ENCODE measurements at regions not wholly inside any gene's neighbourhood (a gene's known extent, or its start where the extent isn't known, plus 50 kb on each side); places are given as distances from the start of the nearest gene placed in this dataset.

DNA sequence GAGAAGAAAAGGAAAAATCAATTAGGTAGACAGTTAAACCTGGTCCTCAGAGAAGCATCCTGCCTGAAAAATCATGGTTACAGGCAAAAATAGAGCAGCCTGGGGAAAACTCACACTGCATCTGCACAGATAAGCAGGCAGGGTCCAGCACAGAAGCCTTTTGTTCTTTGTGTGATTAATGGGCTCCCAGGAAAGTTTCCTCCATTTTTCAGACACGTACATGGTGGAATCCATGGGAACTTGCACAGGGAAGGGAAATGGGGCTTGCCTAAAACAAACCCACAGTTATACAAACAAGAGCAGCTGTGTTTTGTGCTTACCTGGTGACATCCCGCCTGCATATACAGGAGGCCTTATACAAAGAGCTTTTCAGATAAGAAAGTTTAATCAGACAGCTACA, 243.9 kb upstream of the ATP10B start:
- no peaks in the 10 kb centered on the region for H3K4me1 ChIP-seq
- no peaks in the 10 kb centered on the region for H3K36me3 ChIP-seq
- intact Hi-C loops (cut with DNase I; ENCODE audit: low total_unique reads) = no loop called here
- no peaks in the 10 kb centered on the region for H3K27me3 ChIP-seq
- no peaks in the 10 kb centered on the region for H3K9me3 ChIP-seq
- no peak overlapping the region for H3K27ac ChIP-seq
- no peak overlapping the region for H3K4me3 ChIP-seq
- DNase-seq = no peak
- TF ChIP-seq, protein P1, sequence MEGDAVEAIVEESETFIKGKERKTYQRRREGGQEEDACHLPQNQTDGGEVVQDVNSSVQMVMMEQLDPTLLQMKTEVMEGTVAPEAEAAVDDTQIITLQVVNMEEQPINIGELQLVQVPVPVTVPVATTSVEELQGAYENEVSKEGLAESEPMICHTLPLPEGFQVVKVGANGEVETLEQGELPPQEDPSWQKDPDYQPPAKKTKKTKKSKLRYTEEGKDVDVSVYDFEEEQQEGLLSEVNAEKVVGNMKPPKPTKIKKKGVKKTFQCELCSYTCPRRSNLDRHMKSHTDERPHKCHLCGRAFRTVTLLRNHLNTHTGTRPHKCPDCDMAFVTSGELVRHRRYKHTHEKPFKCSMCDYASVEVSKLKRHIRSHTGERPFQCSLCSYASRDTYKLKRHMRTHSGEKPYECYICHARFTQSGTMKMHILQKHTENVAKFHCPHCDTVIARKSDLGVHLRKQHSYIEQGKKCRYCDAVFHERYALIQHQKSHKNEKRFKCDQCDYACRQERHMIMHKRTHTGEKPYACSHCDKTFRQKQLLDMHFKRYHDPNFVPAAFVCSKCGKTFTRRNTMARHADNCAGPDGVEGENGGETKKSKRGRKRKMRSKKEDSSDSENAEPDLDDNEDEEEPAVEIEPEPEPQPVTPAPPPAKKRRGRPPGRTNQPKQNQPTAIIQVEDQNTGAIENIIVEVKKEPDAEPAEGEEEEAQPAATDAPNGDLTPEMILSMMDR (IDR thresholded peaks at IDR 0.05) = no peak

DNA sequence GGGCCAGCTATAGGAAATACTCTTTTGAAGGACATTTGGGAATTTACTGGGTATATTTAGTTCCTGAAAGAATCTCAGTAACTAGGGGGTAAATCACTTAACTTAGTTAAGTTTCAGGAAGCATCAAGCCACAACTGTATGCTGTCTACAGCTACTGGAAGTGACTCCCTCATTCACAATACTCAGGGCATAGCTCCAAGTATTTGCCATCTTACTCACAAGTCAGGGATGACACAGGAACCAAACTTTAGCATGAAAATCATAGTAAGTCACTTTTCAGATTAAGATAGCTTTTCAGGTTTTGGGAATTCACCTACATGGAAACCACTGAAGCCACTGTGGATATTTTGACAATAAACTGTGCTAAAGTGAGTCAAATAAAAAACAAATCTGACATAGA, 242.4 kb upstream of the ATP10B start:
- Histone ChIP-seq H3K27ac (no peak overlapping the region), H3K9me3 (no peaks in the 10 kb centered on the region), H3K27me3 (no peaks in the 10 kb centered on the region), H3K36me3 (no peaks in the 10 kb centered on the region), H3K4me1 (no peaks in the 10 kb centered on the region), H3K4me3 (no peak overlapping the region)
- no peak for DNase-seq
- intact Hi-C loops (cut with DNase I; ENCODE audit: low total_unique reads) = no loop called here
- TF ChIP-seq, protein P1 (IDR thresholded peaks at IDR 0.05) = no peak

DNA sequence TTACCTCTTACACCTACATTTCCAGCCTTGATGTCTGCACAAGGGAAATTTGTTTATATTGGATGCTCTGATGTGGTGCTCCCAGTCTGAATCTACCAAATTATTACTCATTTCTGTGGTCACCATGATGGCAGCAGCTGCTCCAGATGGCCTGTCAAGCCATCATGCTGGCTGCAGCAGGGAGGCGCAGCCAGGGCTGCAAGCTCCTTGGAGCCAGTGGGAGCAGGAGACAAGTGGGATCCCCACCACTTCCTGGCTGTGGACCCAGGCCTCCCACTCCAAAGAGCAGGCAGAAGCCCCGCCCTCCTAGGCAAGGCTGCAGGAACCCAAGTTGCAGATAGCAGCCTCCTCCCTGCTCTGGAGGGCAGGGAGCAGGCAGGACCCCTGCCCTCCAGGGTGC, 241.1 kb upstream of the ATP10B start:
- intact Hi-C loops (cut with DNase I; ENCODE audit: low total_unique reads) = no loop called here
- H3K4me3 ChIP-seq = no peak overlapping the region
- H3K27ac ChIP-seq = no peak overlapping the region
- no peaks in the 10 kb centered on the region for H3K9me3 ChIP-seq
- H3K36me3 ChIP-seq = no peaks in the 10 kb centered on the region
- H3K4me1 ChIP-seq = no peaks in the 10 kb centered on the region
- no peak for DNase-seq
- TF ChIP-seq, protein P1 (IDR thresholded peaks at IDR 0.05) = no peak
- H3K27me3 ChIP-seq = no peaks in the 10 kb centered on the region

DNA sequence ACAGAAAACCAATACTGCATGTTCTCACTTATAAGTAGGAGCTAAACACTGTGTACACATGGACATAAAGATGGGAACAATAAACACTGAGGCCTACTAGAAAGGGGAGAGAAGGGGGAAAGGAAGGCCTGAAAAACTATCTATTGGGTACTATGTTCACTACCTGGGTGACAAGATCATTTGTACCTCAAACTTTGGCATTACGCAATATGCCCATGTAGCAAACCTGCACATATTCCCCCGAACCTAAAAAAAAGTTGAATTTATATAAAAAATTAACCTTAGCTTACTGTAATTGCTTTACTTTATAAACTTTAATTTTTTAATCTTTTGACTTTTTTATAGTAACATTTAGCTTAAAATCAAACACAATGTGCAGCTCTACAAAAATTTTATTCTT, 237.6 kb upstream of the ATP10B start:
- Histone ChIP-seq H3K9me3 (no peaks in the 10 kb centered on the region), H3K4me3 (no peak overlapping the region), H3K4me1 (no peaks in the 10 kb centered on the region), H3K36me3 (no peaks in the 10 kb centered on the region), H3K27me3 (no peaks in the 10 kb centered on the region), H3K27ac (no peak overlapping the region)
- intact Hi-C loops (cut with DNase I; ENCODE audit: low total_unique reads) = no loop called here
- TF ChIP-seq, protein P1 (IDR thresholded peaks at IDR 0.05) = no peak
- no peak for DNase-seq

DNA sequence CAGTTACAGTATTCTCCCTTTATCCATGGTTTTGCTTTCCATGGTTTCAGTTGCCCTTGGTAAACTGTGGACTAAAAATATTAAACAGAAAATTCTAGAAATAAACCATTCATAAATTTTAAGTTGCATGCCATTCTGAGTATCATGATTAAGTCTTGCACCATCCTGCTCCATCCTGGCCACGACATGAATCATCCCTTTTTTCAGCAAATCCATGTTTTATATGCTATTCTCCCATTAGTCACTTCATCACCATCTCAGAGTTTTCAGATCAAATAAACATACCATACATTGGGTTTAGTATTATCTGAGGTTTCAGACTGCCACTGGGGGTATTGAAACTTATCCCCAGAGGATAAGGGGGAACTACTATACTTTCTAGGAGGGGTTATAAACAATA, 234.4 kb upstream of the ATP10B start:
- no peak overlapping the region for H3K27ac ChIP-seq
- intact Hi-C loops (cut with DNase I; ENCODE audit: low total_unique reads) = no loop called here
- TF ChIP-seq, protein P1 (IDR thresholded peaks at IDR 0.05) = no peak
- no peaks in the 10 kb centered on the region for H3K4me1 ChIP-seq
- H3K36me3 ChIP-seq = no peaks in the 10 kb centered on the region
- H3K9me3 ChIP-seq = no peaks in the 10 kb centered on the region
- no peak overlapping the region for H3K4me3 ChIP-seq
- DNase-seq = no peak
- no peaks in the 10 kb centered on the region for H3K27me3 ChIP-seq

DNA sequence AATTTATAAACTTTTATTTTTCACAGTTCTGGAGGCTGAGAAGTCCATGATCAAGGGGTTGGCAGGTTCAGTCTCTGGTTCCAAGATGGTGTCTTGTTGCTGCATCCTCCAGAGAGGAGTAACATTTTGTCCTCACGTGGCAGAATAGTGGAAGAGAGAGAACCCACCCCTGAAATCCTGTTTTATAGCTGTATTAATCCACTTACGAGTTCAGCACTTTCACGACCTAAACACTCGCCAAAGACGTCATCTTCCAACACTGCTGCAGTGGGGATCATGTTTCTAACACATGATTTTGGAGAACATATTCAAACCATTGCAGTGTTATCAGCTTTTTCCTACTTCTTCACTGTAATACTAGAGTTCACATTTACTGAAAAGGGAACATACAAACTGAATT, 233.0 kb upstream of the ATP10B start:
- H3K4me3 ChIP-seq = no peak overlapping the region
- DNase-seq = no peak
- H3K9me3 ChIP-seq = no peaks in the 10 kb centered on the region
- H3K27me3 ChIP-seq = no peaks in the 10 kb centered on the region
- no peak overlapping the region for H3K27ac ChIP-seq
- no peaks in the 10 kb centered on the region for H3K4me1 ChIP-seq
- no peaks in the 10 kb centered on the region for H3K36me3 ChIP-seq
- intact Hi-C loops (cut with DNase I; ENCODE audit: low total_unique reads) = no loop called here
- TF ChIP-seq, protein P1 (IDR thresholded peaks at IDR 0.05) = no peak

Measured in tibial artery (tissue), 4 donors.